ENCODE measurements at regions not wholly inside any gene's neighbourhood (a gene's known extent, or its start where the extent isn't known, plus 50 kb on each side); places are given as distances from the start of the nearest gene placed in this dataset.
A peak's percentile ranks its signal among the peaks of the same experiment; 100 is the strongest.

- Histone ChIP-seq H3K9me3 (ENCODE audit: control insufficient read depth in 2 of 2, low read length in 2 of 2) (no peaks in the 10 kb centered on the region), H3K27me3 (ENCODE audit: control insufficient read depth, insufficient read depth, low read length) (no peaks in the 10 kb centered on the region), H3K4me1 (ENCODE audit: control insufficient read depth, insufficient read depth, low read length, poor library complexity, severe bottlenecking) (no peaks in the 10 kb centered on the region), H3K27ac (ENCODE audit: insufficient read depth, low read length, poor library complexity, severe bottlenecking) (no peak overlapping the region), H3K36me3 (ENCODE audit: control insufficient read depth, insufficient read depth, low read length) (no peaks in the 10 kb centered on the region), H3K4me3 (ENCODE audit: low read depth, low read length) (no peak overlapping the region)
- no peak overlapping the region for H3K4me3 Mint-ChIP-seq
- ATAC-seq (ENCODE audit: low read depth in 2 of 2) (no peak), DNase-seq (no peak)
- peaks cover 8% of the 10 kb centered on the region for H3K27me3 Mint-ChIP-seq
- H3K9me3 Mint-ChIP-seq = peaks cover 0 to 1% (median 0%) of the 10 kb centered on the region in 7 donors
- no peaks in the 10 kb centered on the region for H3K4me1 Mint-ChIP-seq
- no peaks in the 10 kb centered on the region for H3K36me3 Mint-ChIP-seq
- H3K27ac Mint-ChIP-seq = no peak overlapping the region
Observed at GRCh38 chr10:43754569-43755260, 106.0 kb upstream of the ZNF32 start.

- H3K4me3 ChIP-seq (ENCODE audit: low read depth, low read length) = no peak overlapping the region
- Mint-ChIP-seq H3K9me3 (peaks cover 0 to 1% (median 0%) of the 10 kb centered on the region in 7 donors), H3K27ac (peak overlapping the region in 1 of 3 donors; percentile 63), H3K4me1 (no peaks in the 10 kb centered on the region), H3K36me3 (no peaks in the 10 kb centered on the region), H3K4me3 (no peak overlapping the region), H3K27me3 (peaks cover 2% of the 10 kb centered on the region)
- H3K4me1 ChIP-seq (ENCODE audit: control insufficient read depth, insufficient read depth, low read length, poor library complexity, severe bottlenecking) = no peaks in the 10 kb centered on the region
- H3K9me3 ChIP-seq (ENCODE audit: control insufficient read depth in 2 of 2, low read length in 2 of 2) = no peaks in the 10 kb centered on the region
- H3K27ac ChIP-seq (ENCODE audit: insufficient read depth, low read length, poor library complexity, severe bottlenecking) = no peak overlapping the region
- DNase-seq (no peak), ATAC-seq (ENCODE audit: low read depth in 2 of 2) (no peak)
- H3K27me3 ChIP-seq (ENCODE audit: control insufficient read depth, insufficient read depth, low read length) = no peaks in the 10 kb centered on the region
- no peaks in the 10 kb centered on the region for H3K36me3 ChIP-seq (ENCODE audit: control insufficient read depth, insufficient read depth, low read length)
Observed at GRCh38 chr10:43753397-43754061, 104.8 kb upstream of the ZNF32 start.

- DNase-seq (no peak), ATAC-seq (ENCODE audit: low read depth in 2 of 2) (no peak)
- Mint-ChIP-seq H3K4me3 (no peak overlapping the region), H3K36me3 (no peaks in the 10 kb centered on the region), H3K9me3 (peaks cover 0 to 1% (median 0%) of the 10 kb centered on the region in 7 donors), H3K4me1 (no peaks in the 10 kb centered on the region), H3K27me3 (no peaks in the 10 kb centered on the region), H3K27ac (no peak overlapping the region)
- H3K4me3 ChIP-seq (ENCODE audit: low read depth, low read length) = no peak overlapping the region
- no peaks in the 10 kb centered on the region for H3K4me1 ChIP-seq (ENCODE audit: control insufficient read depth, insufficient read depth, low read length, poor library complexity, severe bottlenecking)
- H3K9me3 ChIP-seq (ENCODE audit: control insufficient read depth in 2 of 2, low read length in 2 of 2) = no peaks in the 10 kb centered on the region
- H3K27ac ChIP-seq (ENCODE audit: insufficient read depth, low read length, poor library complexity, severe bottlenecking) = no peak overlapping the region
- H3K36me3 ChIP-seq (ENCODE audit: control insufficient read depth, insufficient read depth, low read length) = no peaks in the 10 kb centered on the region
- no peaks in the 10 kb centered on the region for H3K27me3 ChIP-seq (ENCODE audit: control insufficient read depth, insufficient read depth, low read length)
Observed at GRCh38 chr10:43752682-43753081, 104.0 kb upstream of the ZNF32 start.

GRCh38 chr10:43751646-43752045 lies 103.0 kb upstream of the ZNF32 start:
- peaks cover 0 to 1% (median 0%) of the 10 kb centered on the region in 7 donors for H3K9me3 Mint-ChIP-seq
- no peaks in the 10 kb centered on the region for H3K27me3 Mint-ChIP-seq
- H3K36me3 ChIP-seq (ENCODE audit: control insufficient read depth, insufficient read depth, low read length) = no peaks in the 10 kb centered on the region

GRCh38 chr10:43749940-43750552 lies 101.4 kb upstream of the ZNF32 start:
- Mint-ChIP-seq H3K4me1 (no peaks in the 10 kb centered on the region), H3K9me3 (peaks cover 0 to 1% (median 0%) of the 10 kb centered on the region in 7 donors), H3K4me3 (no peak overlapping the region), H3K36me3 (no peaks in the 10 kb centered on the region), H3K27me3 (no peaks in the 10 kb centered on the region), H3K27ac (no peak overlapping the region)
- H3K4me3 ChIP-seq (ENCODE audit: low read depth, low read length) = no peak overlapping the region
- H3K27me3 ChIP-seq (ENCODE audit: control insufficient read depth, insufficient read depth, low read length) = no peaks in the 10 kb centered on the region
- no peaks in the 10 kb centered on the region for H3K9me3 ChIP-seq (ENCODE audit: control insufficient read depth in 2 of 2, low read length in 2 of 2)
- no peak overlapping the region for H3K27ac ChIP-seq (ENCODE audit: insufficient read depth, low read length, poor library complexity, severe bottlenecking)
- no peaks in the 10 kb centered on the region for H3K4me1 ChIP-seq (ENCODE audit: control insufficient read depth, insufficient read depth, low read length, poor library complexity, severe bottlenecking)
- no peak for DNase-seq
- ATAC-seq (ENCODE audit: low read depth in 2 of 2) = no peak
- H3K36me3 ChIP-seq (ENCODE audit: control insufficient read depth, insufficient read depth, low read length) = no peaks in the 10 kb centered on the region

More at GRCh38 chr10:43751646-43752045, 103.0 kb upstream of the ZNF32 start:
- Histone ChIP-seq H3K27ac (ENCODE audit: insufficient read depth, low read length, poor library complexity, severe bottlenecking) (no peak overlapping the region), H3K27me3 (ENCODE audit: control insufficient read depth, insufficient read depth, low read length) (no peaks in the 10 kb centered on the region), H3K4me3 (ENCODE audit: low read depth, low read length) (no peak overlapping the region), H3K9me3 (ENCODE audit: control insufficient read depth in 2 of 2, low read length in 2 of 2) (no peaks in the 10 kb centered on the region), H3K4me1 (ENCODE audit: control insufficient read depth, insufficient read depth, low read length, poor library complexity, severe bottlenecking) (no peaks in the 10 kb centered on the region)
- no peak for ATAC-seq (ENCODE audit: low read depth in 2 of 2)
- no peaks in the 10 kb centered on the region for H3K36me3 Mint-ChIP-seq
- no peak for DNase-seq
- no peak overlapping the region for H3K4me3 Mint-ChIP-seq
- H3K4me1 Mint-ChIP-seq = no peaks in the 10 kb centered on the region
- H3K27ac Mint-ChIP-seq = no peak overlapping the region

GRCh38 chr10:43749145-43749576 lies 100.5 kb upstream of the ZNF32 start:
- Mint-ChIP-seq H3K9me3 (peaks cover 0 to 1% (median 0%) of the 10 kb centered on the region in 7 donors), H3K36me3 (no peaks in the 10 kb centered on the region), H3K4me1 (no peaks in the 10 kb centered on the region), H3K27ac (peak overlapping the region in 1 of 3 donors; percentile 20), H3K27me3 (no peaks in the 10 kb centered on the region), H3K4me3 (no peak overlapping the region)
- DNase-seq (no peak), ATAC-seq (ENCODE audit: low read depth in 2 of 2) (no peak)
- no peaks in the 10 kb centered on the region for H3K36me3 ChIP-seq (ENCODE audit: control insufficient read depth, insufficient read depth, low read length)
- no peaks in the 10 kb centered on the region for H3K9me3 ChIP-seq (ENCODE audit: control insufficient read depth in 2 of 2, low read length in 2 of 2)
- no peaks in the 10 kb centered on the region for H3K27me3 ChIP-seq (ENCODE audit: control insufficient read depth, insufficient read depth, low read length)
- no peak overlapping the region for H3K27ac ChIP-seq (ENCODE audit: insufficient read depth, low read length, poor library complexity, severe bottlenecking)
- H3K4me1 ChIP-seq (ENCODE audit: control insufficient read depth, insufficient read depth, low read length, poor library complexity, severe bottlenecking) = no peaks in the 10 kb centered on the region
- H3K4me3 ChIP-seq (ENCODE audit: low read depth, low read length) = no peak overlapping the region

- H3K27ac ChIP-seq (ENCODE audit: insufficient read depth, low read length, poor library complexity, severe bottlenecking) = no peak overlapping the region
- Mint-ChIP-seq H3K36me3 (no peaks in the 10 kb centered on the region), H3K27ac (peak overlapping the region in 1 of 3 donors; percentile 34), H3K9me3 (peaks cover 0 to 1% (median 0%) of the 10 kb centered on the region in 7 donors), H3K4me1 (no peaks in the 10 kb centered on the region), H3K4me3 (no peak overlapping the region), H3K27me3 (no peaks in the 10 kb centered on the region)
- H3K27me3 ChIP-seq (ENCODE audit: control insufficient read depth, insufficient read depth, low read length) = no peaks in the 10 kb centered on the region
- DNase-seq (no peak), ATAC-seq (ENCODE audit: low read depth in 2 of 2) (no peak)
- H3K4me1 ChIP-seq (ENCODE audit: control insufficient read depth, insufficient read depth, low read length, poor library complexity, severe bottlenecking) = no peaks in the 10 kb centered on the region
- H3K4me3 ChIP-seq (ENCODE audit: low read depth, low read length) = no peak overlapping the region
- no peaks in the 10 kb centered on the region for H3K36me3 ChIP-seq (ENCODE audit: control insufficient read depth, insufficient read depth, low read length)
- no peaks in the 10 kb centered on the region for H3K9me3 ChIP-seq (ENCODE audit: control insufficient read depth in 2 of 2, low read length in 2 of 2)
Observed at GRCh38 chr10:43748560-43748959, 99.9 kb upstream of the ZNF32 start.
